UCSD-AML1 (cell line): ENCODE measurements at regions not wholly inside any gene's neighbourhood (a gene's known extent, or its start where the extent isn't known, plus 50 kb on each side); places are given as distances from the start of the nearest gene placed in this dataset.
"Not testable (repeated sequence)": the region's sequence is repeated elsewhere in the genome, so short reads cannot be mapped to it uniquely, and the experiment has no call there.

Experiments used
- DNase-seq: peaks from one replicate; lab custom pipeline; 2025; ENCODE audit not compliant: unreplicated experiment; lab: John Stamatoyannopoulos, UW

GRCh38 chr20:40010483-40010882 lies 678.6 kb downstream of the MAFB start:
- DNase-seq: no peak

GRCh38 chr20:40009542-40009941 lies 679.5 kb downstream of the MAFB start:
- DNase-seq: no peak

GRCh38 chr20:40008177-40008576 lies 680.9 kb downstream of the MAFB start:
- DNase-seq: no peak

GRCh38 chr20:40006168-40006860 lies 682.7 kb downstream of the MAFB start:
- no peak for DNase-seq

GRCh38 chr20:40004092-40004491 lies 684.9 kb downstream of the MAFB start:
- DNase-seq: not testable (repeated sequence)

- DNase-seq: no peak
Observed at GRCh38 chr20:39993742-39994141, 695.3 kb downstream of the MAFB start.

GRCh38 chr20:39990692-39991091 lies 698.3 kb downstream of the MAFB start:
- no peak for DNase-seq

GRCh38 chr20:39988991-39989390 lies 700.0 kb downstream of the MAFB start:
- no peak for DNase-seq

GRCh38 chr20:39986173-39986904 lies 702.7 kb downstream of the MAFB start:
- no peak for DNase-seq

- DNase-seq: no peak
Observed at GRCh38 chr20:39985271-39985827, 703.7 kb downstream of the MAFB start.

GRCh38 chr20:39983655-39984054 lies 705.4 kb downstream of the MAFB start:
- DNase-seq: no peak

GRCh38 chr20:39983183-39983582 lies 705.9 kb downstream of the MAFB start:
- DNase-seq: no peak

- no peak for DNase-seq
Observed at GRCh38 chr20:39974966-39975501, 714.0 kb downstream of the MAFB start.

GRCh38 chr20:39968495-39968894 lies 720.5 kb downstream of the MAFB start:
- DNase-seq: no peak

GRCh38 chr20:39967806-39968205 lies 721.2 kb downstream of the MAFB start:
- no peak for DNase-seq

- no peak for DNase-seq
Observed at GRCh38 chr20:39961637-39962244, 727.3 kb downstream of the MAFB start.

GRCh38 chr20:39960522-39961428 lies 728.3 kb downstream of the MAFB start:
- DNase-seq: no peak

GRCh38 chr20:39957911-39958310 lies 731.1 kb downstream of the MAFB start:
- not testable (repeated sequence) for DNase-seq

- no peak for DNase-seq
Observed at GRCh38 chr20:39954621-39955020, 734.4 kb downstream of the MAFB start.

- no peak for DNase-seq
Observed at GRCh38 chr20:39946931-39947330, 742.1 kb downstream of the MAFB start.
